ENCODE measurements at regions not wholly inside any gene's neighbourhood (a gene's known extent, or its start where the extent isn't known, plus 50 kb on each side); places are given as distances from the start of the nearest gene placed in this dataset.

DNA sequence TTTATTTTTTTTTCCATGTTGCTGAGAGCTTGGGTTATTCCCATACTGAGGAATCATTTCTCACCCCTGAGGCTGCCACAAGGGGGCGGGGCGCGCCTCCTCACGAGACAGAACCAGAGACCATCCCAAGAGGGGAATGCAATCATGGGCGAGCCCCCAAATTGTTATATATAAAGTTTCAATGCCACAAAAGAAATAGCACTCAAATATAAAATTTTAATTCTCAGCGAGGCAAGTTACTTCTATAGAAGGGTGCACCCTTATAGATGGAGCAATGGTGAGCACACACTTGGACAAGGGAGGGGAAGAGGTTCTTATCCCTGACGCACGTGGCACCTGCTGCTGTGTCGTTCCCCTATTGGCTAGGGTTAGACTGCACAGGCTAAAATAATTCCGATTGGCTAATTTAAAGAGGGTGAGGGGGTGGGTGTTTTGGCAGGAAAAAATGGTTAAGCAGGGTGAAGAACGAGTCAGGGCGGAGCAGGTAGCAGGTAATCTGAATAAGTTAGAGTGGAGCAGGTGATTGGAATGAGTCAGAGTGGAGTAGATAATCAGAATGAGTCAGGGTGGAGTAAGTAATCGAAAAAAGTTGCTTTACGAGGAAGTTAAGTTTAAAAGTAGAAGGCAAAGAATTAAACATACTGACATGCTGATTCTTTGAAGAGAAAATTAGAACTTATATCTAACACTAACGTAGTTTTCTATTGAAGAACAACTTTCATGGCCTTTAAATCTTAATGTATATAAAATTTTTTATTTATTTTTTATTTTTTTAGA is 177.5 kb downstream of the MTCL1 start:
- TF ChIP-seq, protein P1, sequence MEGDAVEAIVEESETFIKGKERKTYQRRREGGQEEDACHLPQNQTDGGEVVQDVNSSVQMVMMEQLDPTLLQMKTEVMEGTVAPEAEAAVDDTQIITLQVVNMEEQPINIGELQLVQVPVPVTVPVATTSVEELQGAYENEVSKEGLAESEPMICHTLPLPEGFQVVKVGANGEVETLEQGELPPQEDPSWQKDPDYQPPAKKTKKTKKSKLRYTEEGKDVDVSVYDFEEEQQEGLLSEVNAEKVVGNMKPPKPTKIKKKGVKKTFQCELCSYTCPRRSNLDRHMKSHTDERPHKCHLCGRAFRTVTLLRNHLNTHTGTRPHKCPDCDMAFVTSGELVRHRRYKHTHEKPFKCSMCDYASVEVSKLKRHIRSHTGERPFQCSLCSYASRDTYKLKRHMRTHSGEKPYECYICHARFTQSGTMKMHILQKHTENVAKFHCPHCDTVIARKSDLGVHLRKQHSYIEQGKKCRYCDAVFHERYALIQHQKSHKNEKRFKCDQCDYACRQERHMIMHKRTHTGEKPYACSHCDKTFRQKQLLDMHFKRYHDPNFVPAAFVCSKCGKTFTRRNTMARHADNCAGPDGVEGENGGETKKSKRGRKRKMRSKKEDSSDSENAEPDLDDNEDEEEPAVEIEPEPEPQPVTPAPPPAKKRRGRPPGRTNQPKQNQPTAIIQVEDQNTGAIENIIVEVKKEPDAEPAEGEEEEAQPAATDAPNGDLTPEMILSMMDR (IDR thresholded peaks at IDR 0.05), result no peak
- TF ChIP-seq POLR2A (IDR thresholded peaks at IDR 0.05), result no peak

Measured in testis (tissue), 2 donors.